HG03097 (cell line): ENCODE measurements at regions not wholly inside any gene's neighbourhood (a gene's known extent, or its start where the extent isn't known, plus 50 kb on each side); places are given as distances from the start of the nearest gene placed in this dataset.
"Not testable (repeated sequence)": the region's sequence is repeated elsewhere in the genome, so short reads cannot be mapped to it uniquely, and the experiment has no call there.

Experiments used
- ATAC-seq: cut with Tn5 transposase; IDR thresholded peaks from one replicate; pipeline ENCODE4 v1.9.1; 2021; ENCODE audit not compliant: unreplicated experiment, low FRiP score

- ATAC-seq, result no peak
Measured at GRCh38 chr1:189706594-189706993, 771.1 kb downstream of the BRINP3 start.

- ATAC-seq, result no peak
Measured at GRCh38 chr1:189708674-189709073, 769.0 kb downstream of the BRINP3 start.

- ATAC-seq, result not testable (repeated sequence)
Measured at GRCh38 chr1:189718147-189718795, 759.4 kb downstream of the BRINP3 start.

GRCh38 chr1:189726806-189727205, 750.9 kb downstream of the BRINP3 start:
- no peak for ATAC-seq

- ATAC-seq, result no peak
Measured at GRCh38 chr1:189751311-189751710, 726.4 kb downstream of the BRINP3 start.

GRCh38 chr1:189752461-189752995, 725.1 kb downstream of the BRINP3 start:
- no peak for ATAC-seq

GRCh38 chr1:189755100-189755499, 722.6 kb downstream of the BRINP3 start:
- not testable (repeated sequence) for ATAC-seq

GRCh38 chr1:189764391-189765320, 713.0 kb downstream of the BRINP3 start:
- no peak for ATAC-seq

- ATAC-seq, result no peak
Measured at GRCh38 chr1:189769448-189769847, 708.2 kb downstream of the BRINP3 start.

GRCh38 chr1:189774721-189775287, 702.9 kb downstream of the BRINP3 start:
- ATAC-seq, result no peak

GRCh38 chr1:189775343-189775742, 702.3 kb downstream of the BRINP3 start:
- ATAC-seq, result no peak

GRCh38 chr1:189779034-189779433, 698.6 kb downstream of the BRINP3 start:
- no peak for ATAC-seq

GRCh38 chr1:189782295-189782694, 695.4 kb downstream of the BRINP3 start:
- ATAC-seq, result no peak

- ATAC-seq, result no peak
Measured at GRCh38 chr1:189783456-189783855, 694.2 kb downstream of the BRINP3 start.

GRCh38 chr1:189786761-189787160, 690.9 kb downstream of the BRINP3 start:
- ATAC-seq, result no peak

GRCh38 chr1:189787201-189787600, 690.5 kb downstream of the BRINP3 start:
- no peak for ATAC-seq

GRCh38 chr1:189790335-189790734, 687.3 kb downstream of the BRINP3 start:
- no peak for ATAC-seq

GRCh38 chr1:189803364-189803763, 674.3 kb downstream of the BRINP3 start:
- ATAC-seq, result no peak

GRCh38 chr1:189804352-189804751, 673.3 kb downstream of the BRINP3 start:
- ATAC-seq, result no peak

GRCh38 chr1:189805735-189806134, 671.9 kb downstream of the BRINP3 start:
- no peak for ATAC-seq

- ATAC-seq, result not testable (repeated sequence)
Measured at GRCh38 chr1:189810639-189811038, 667.0 kb downstream of the BRINP3 start.
